ENCODE measurements at regions not wholly inside any gene's neighbourhood (a gene's known extent, or its start where the extent isn't known, plus 50 kb on each side); places are given as distances from the start of the nearest gene placed in this dataset.
"Not testable (repeated sequence)": the region's sequence is repeated elsewhere in the genome, so short reads cannot be mapped to it uniquely, and the experiment has no call there.

GRCh38 chr4:116231999-116232398, 853.4 kb downstream of the TRAM1L1 start:
- not testable (repeated sequence) for H2BK20ac ChIP-seq (ENCODE audit: low read depth, low read length, poor library complexity, severe bottlenecking); H3K79me2 ChIP-seq (ENCODE audit: insufficient read depth, low read length)
- TF ChIP-seq, protein P1, sequence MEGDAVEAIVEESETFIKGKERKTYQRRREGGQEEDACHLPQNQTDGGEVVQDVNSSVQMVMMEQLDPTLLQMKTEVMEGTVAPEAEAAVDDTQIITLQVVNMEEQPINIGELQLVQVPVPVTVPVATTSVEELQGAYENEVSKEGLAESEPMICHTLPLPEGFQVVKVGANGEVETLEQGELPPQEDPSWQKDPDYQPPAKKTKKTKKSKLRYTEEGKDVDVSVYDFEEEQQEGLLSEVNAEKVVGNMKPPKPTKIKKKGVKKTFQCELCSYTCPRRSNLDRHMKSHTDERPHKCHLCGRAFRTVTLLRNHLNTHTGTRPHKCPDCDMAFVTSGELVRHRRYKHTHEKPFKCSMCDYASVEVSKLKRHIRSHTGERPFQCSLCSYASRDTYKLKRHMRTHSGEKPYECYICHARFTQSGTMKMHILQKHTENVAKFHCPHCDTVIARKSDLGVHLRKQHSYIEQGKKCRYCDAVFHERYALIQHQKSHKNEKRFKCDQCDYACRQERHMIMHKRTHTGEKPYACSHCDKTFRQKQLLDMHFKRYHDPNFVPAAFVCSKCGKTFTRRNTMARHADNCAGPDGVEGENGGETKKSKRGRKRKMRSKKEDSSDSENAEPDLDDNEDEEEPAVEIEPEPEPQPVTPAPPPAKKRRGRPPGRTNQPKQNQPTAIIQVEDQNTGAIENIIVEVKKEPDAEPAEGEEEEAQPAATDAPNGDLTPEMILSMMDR (conservative IDR thresholded peaks at IDR 0.05), result peak; percentile 25; the same call in 2 of the 3 replicates

More at GRCh38 chr4:116231999-116232398, 853.4 kb downstream of the TRAM1L1 start:
- not testable (repeated sequence) for H4K91ac ChIP-seq (ENCODE audit: insufficient read length, low read depth, low read length); H2BK120ac ChIP-seq (ENCODE audit: low read depth, low read length, poor library complexity, severe bottlenecking); H3K9ac ChIP-seq (ENCODE audit: extremely low read depth, insufficient read length, low read length); H3K4me1 ChIP-seq (ENCODE audit: insufficient read depth, low read length); H3K4me3 Mint-ChIP-seq; H3K4me1 Mint-ChIP-seq; H3K36me3 Mint-ChIP-seq (ENCODE audit: insufficient read depth in 1 of 3, low read depth in 3 of 3); H3K4me2 ChIP-seq (ENCODE audit: insufficient read depth, insufficient read length, low read length); H2BK12ac ChIP-seq (ENCODE audit: insufficient read length, low read depth, low read length); H3K27ac Mint-ChIP-seq; H3K4ac ChIP-seq (ENCODE audit: low read depth, low read length); H2BK5ac ChIP-seq (ENCODE audit: insufficient read length, low read length); H3K56ac ChIP-seq (ENCODE audit: insufficient read length, low read depth, low read length); H3T11ph ChIP-seq (ENCODE audit: low read length); H3K14ac ChIP-seq (ENCODE audit: insufficient read depth, low read length); H2BK15ac ChIP-seq (ENCODE audit: low read depth, low read length); H4K8ac ChIP-seq (replicated peaks; ENCODE audit: insufficient read length, low read depth, low read length); H3K79me1 ChIP-seq (ENCODE audit: insufficient read depth, low read depth, low read length, poor library complexity, severe bottlenecking); H3K9me3 ChIP-seq (ENCODE audit: control insufficient read depth, low read depth, low read length); H3K9me3 Mint-ChIP-seq; H4K20me1 ChIP-seq (ENCODE audit: control insufficient read depth, insufficient read depth, insufficient read length); H2AK5ac ChIP-seq (ENCODE audit: insufficient read length, low read length); H3K23ac ChIP-seq (ENCODE audit: insufficient read length, low read depth, low read length); H3K18ac ChIP-seq (ENCODE audit: insufficient read length, low read depth, low read length); H4K5ac ChIP-seq (ENCODE audit: insufficient read length, low read depth, low read length); H3K27ac ChIP-seq (ENCODE audit: insufficient read length, low read depth, low read length); H3K27me3 ChIP-seq (ENCODE audit: insufficient read depth, low read length); H3K23me2 ChIP-seq (ENCODE audit: insufficient read length, low read depth, low read length, poor library complexity, severe bottlenecking); H3K27me3 Mint-ChIP-seq (ENCODE audit: low read depth); H2AFZ ChIP-seq (ENCODE audit: low read length)
- peak; percentile 40 for DNase-seq
- no CpG with 5 or more reads among the region's 4 CpGs for WGBS (ENCODE audit: extremely low coverage, insufficient read length, low lambda C conversion rate)
